Inferior parietal cortex (tissue), 1 donor: ENCODE measurements at regions not wholly inside any gene's neighbourhood (a gene's known extent, or its start where the extent isn't known, plus 50 kb on each side); places are given as distances from the start of the nearest gene placed in this dataset.
A peak's percentile ranks its signal among the peaks of the same experiment; 100 is the strongest.

ENCODE experiments used
- DNase-seq: peaks from one replicate; pipeline ENCODE4 v3.0.0-alpha.2; 2016; ENCODE audit errors: extremely low spot score

GRCh38 chr13:80036845-80037504 lies 304.0 kb downstream of the SPRY2 start:
- no peak for DNase-seq

- DNase-seq = no peak
Measured at GRCh38 chr13:80035096-80035495, 305.8 kb downstream of the SPRY2 start.

GRCh38 chr13:80033951-80034350 lies 307.0 kb downstream of the SPRY2 start:
- DNase-seq = no peak

GRCh38 chr13:80033286-80033685 lies 307.6 kb downstream of the SPRY2 start:
- DNase-seq = no peak

GRCh38 chr13:80030491-80030890 lies 310.4 kb downstream of the SPRY2 start:
- no peak for DNase-seq

GRCh38 chr13:80029170-80029569 lies 311.8 kb downstream of the SPRY2 start:
- DNase-seq = no peak

- no peak for DNase-seq
Measured at GRCh38 chr13:80022146-80022545, 318.8 kb downstream of the SPRY2 start.

- DNase-seq = no peak
Measured at GRCh38 chr13:80012251-80012650, 328.7 kb downstream of the SPRY2 start.

GRCh38 chr13:80011448-80012212 lies 329.3 kb downstream of the SPRY2 start:
- DNase-seq = peak; percentile 53

GRCh38 chr13:80010846-80011245 lies 330.1 kb downstream of the SPRY2 start:
- DNase-seq = peak; percentile 74

- DNase-seq = peak; percentile 77
Measured at GRCh38 chr13:80010286-80010831, 330.6 kb downstream of the SPRY2 start.

- peak; percentile 59 for DNase-seq
Measured at GRCh38 chr13:80009760-80010159, 331.2 kb downstream of the SPRY2 start.

- DNase-seq = no peak
Measured at GRCh38 chr13:80006940-80007339, 334.0 kb downstream of the SPRY2 start.

- DNase-seq = no peak
Measured at GRCh38 chr13:80001510-80001842, 339.4 kb downstream of the SPRY2 start.

- no peak for DNase-seq
Measured at GRCh38 chr13:80000684-80001509, 340.0 kb downstream of the SPRY2 start.

GRCh38 chr13:79999601-80000000 lies 341.3 kb downstream of the SPRY2 start:
- no peak for DNase-seq

GRCh38 chr13:79998381-79998880 lies 342.5 kb downstream of the SPRY2 start:
- no peak for DNase-seq

GRCh38 chr13:79997244-79997643 lies 343.7 kb downstream of the SPRY2 start:
- DNase-seq = no peak

- DNase-seq = no peak
Measured at GRCh38 chr13:79995334-79995733, 345.6 kb downstream of the SPRY2 start.

GRCh38 chr13:79992111-79992510 lies 348.8 kb downstream of the SPRY2 start:
- DNase-seq = no peak

- DNase-seq = no peak
Measured at GRCh38 chr13:79990048-79990447, 350.9 kb downstream of the SPRY2 start.

GRCh38 chr13:79989217-79989661 lies 351.7 kb downstream of the SPRY2 start:
- DNase-seq = no peak
